ENCODE measurements at regions not wholly inside any gene's neighbourhood (a gene's known extent, or its start where the extent isn't known, plus 50 kb on each side); places are given as distances from the start of the nearest gene placed in this dataset.

DNA sequence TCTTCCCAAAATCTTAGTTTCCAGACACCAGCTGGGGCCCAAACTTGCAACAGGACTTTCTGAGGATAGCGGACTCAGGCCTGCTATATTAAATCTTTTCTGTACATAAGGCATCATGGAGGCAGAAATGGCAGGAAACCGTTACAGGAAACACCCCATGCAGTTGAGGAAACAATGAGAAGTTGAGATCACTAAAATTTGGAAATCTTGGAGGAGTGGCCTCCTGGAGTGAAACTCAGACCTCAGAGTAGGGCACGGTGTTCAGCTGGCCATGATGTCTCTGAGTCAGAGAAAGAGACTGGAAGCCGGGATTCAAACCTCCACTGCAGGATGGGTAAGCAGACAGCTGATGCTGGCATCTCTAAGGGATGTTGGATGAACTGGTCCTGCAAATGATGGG is 372.6 kb upstream of the CTSO start:
- TF ChIP-seq, protein P1, sequence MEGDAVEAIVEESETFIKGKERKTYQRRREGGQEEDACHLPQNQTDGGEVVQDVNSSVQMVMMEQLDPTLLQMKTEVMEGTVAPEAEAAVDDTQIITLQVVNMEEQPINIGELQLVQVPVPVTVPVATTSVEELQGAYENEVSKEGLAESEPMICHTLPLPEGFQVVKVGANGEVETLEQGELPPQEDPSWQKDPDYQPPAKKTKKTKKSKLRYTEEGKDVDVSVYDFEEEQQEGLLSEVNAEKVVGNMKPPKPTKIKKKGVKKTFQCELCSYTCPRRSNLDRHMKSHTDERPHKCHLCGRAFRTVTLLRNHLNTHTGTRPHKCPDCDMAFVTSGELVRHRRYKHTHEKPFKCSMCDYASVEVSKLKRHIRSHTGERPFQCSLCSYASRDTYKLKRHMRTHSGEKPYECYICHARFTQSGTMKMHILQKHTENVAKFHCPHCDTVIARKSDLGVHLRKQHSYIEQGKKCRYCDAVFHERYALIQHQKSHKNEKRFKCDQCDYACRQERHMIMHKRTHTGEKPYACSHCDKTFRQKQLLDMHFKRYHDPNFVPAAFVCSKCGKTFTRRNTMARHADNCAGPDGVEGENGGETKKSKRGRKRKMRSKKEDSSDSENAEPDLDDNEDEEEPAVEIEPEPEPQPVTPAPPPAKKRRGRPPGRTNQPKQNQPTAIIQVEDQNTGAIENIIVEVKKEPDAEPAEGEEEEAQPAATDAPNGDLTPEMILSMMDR (conservative IDR thresholded peaks at IDR 0.05): no peak
- no peak for TF ChIP-seq ZFX (IDR thresholded peaks at IDR 0.05)
